MCF 10A (cell line): ENCODE measurements at regions not wholly inside any gene's neighbourhood (a gene's known extent, or its start where the extent isn't known, plus 50 kb on each side); places are given as distances from the start of the nearest gene placed in this dataset.

Experiments used
- BruUV-seq: library from RNA; stranded (reverse); fragments of 400-500 nt; replicated peaks from 2 replicates; lab custom pipeline; 2021; lab: Mats Ljungman, UMichigan
- CTCF ChIA-PET: fragments of 300-600 bp; sonication (Branson Sonifier 250); formaldehyde crosslinking; extraction: SDS; loops from one replicate; lab custom pipeline; 2021; ENCODE audit warnings: antibody characterized with exemption, inconsistent platforms; lab: Yijun Ruan, JAX
- POLR2A ChIA-PET: fragments of 300-600, 350-650 bp; sonication (Branson Sonifier 250); formaldehyde crosslinking; extraction: SDS; loops from one replicate; lab custom pipeline; 2020; ENCODE audit warnings: antibody characterized with exemption, inconsistent platforms; lab: Yijun Ruan, JAX
- DNase-seq: peaks from one replicate; pipeline ENCODE4 v3.0.0-alpha.2; 2018; ENCODE audit not compliant: unreplicated experiment
- H3K27ac Mint-ChIP-seq: one replicate; pipeline ENCODE4 v1.8.0; 2022; ENCODE audit warnings: mild to moderate bottlenecking, low read depth, mixed read lengths; ENCODE audit not compliant: unreplicated experiment
- H3K27me3 Mint-ChIP-seq: one replicate; pipeline ENCODE4 v1.8.0; 2022; ENCODE audit warnings: mixed read lengths; ENCODE audit not compliant: insufficient read depth, unreplicated experiment
- H3K36me3 Mint-ChIP-seq: one replicate; pipeline ENCODE4 v1.8.0; 2022; ENCODE audit warnings: mild to moderate bottlenecking, moderate library complexity, mixed read lengths; ENCODE audit not compliant: insufficient read depth, unreplicated experiment
- H3K4me1 Mint-ChIP-seq: one replicate; pipeline ENCODE4 v1.8.0; 2022; ENCODE audit warnings: mixed read lengths; ENCODE audit not compliant: insufficient read depth, unreplicated experiment
- H3K4me3 Mint-ChIP-seq: one replicate; pipeline ENCODE4 v1.8.0; 2022; ENCODE audit warnings: mild to moderate bottlenecking, moderate library complexity, mixed read lengths; ENCODE audit not compliant: unreplicated experiment
- H3K9me3 Mint-ChIP-seq: one replicate; pipeline ENCODE4 v1.8.0; 2022; ENCODE audit warnings: mixed read lengths; ENCODE audit not compliant: unreplicated experiment
- intact Hi-C: fragments of 100-400 bp; cut with micrococcal nuclease; formaldehyde crosslinking; loops from 2 replicates; pipeline ENCODE4 v1.14.1; 2022
- TF ChIP-seq, protein P1 (sequence below): fragments of 200-600 bp; IDR thresholded peaks from one replicate; pipeline ENCODE4 v1.8.0; 2022; ENCODE audit warnings: antibody characterized with exemption, mild to moderate bottlenecking; ENCODE audit not compliant: unreplicated experiment

DNA sequence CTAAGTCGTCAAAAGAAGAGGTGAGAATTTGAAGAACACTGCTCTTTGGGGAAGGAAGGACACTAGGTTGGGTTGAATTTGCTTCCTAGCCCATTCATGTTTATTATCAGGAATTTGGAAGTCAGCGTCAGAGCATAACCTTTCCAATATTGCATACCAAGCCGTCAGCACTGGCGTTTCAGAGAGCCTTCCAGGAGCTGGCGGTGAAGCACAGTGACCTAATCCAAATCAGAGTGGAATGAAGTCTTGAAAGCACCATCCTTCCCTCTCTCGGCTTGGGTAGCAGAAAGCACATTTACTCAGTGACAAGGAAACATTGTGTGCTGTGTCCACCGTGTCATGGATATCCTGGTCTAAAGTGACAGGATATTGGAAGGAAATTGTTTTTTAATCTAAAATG, 240.3 kb upstream of the PELI2 start:
- no peak for DNase-seq
- intact Hi-C loops = no loop called here
- Mint-ChIP-seq H3K4me3 (no peak overlapping the region), H3K36me3 (no peaks in the 10 kb centered on the region), H3K27me3 (no peaks in the 10 kb centered on the region), H3K27ac (no peak overlapping the region), H3K4me1 (peaks cover 10% of the 10 kb centered on the region), H3K9me3 (no peaks in the 10 kb centered on the region)
- TF ChIP-seq, protein P1, sequence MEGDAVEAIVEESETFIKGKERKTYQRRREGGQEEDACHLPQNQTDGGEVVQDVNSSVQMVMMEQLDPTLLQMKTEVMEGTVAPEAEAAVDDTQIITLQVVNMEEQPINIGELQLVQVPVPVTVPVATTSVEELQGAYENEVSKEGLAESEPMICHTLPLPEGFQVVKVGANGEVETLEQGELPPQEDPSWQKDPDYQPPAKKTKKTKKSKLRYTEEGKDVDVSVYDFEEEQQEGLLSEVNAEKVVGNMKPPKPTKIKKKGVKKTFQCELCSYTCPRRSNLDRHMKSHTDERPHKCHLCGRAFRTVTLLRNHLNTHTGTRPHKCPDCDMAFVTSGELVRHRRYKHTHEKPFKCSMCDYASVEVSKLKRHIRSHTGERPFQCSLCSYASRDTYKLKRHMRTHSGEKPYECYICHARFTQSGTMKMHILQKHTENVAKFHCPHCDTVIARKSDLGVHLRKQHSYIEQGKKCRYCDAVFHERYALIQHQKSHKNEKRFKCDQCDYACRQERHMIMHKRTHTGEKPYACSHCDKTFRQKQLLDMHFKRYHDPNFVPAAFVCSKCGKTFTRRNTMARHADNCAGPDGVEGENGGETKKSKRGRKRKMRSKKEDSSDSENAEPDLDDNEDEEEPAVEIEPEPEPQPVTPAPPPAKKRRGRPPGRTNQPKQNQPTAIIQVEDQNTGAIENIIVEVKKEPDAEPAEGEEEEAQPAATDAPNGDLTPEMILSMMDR = no peak
- ChIA-PET POLR2A (interaction anchor here (1.2 kb wide), 1 partner anchor 27 kb away, joined by 3 read pairs; no protein-coding TSS in a partner anchor), CTCF (no interaction called here)
- BruUV-seq = no TSS peak

DNA sequence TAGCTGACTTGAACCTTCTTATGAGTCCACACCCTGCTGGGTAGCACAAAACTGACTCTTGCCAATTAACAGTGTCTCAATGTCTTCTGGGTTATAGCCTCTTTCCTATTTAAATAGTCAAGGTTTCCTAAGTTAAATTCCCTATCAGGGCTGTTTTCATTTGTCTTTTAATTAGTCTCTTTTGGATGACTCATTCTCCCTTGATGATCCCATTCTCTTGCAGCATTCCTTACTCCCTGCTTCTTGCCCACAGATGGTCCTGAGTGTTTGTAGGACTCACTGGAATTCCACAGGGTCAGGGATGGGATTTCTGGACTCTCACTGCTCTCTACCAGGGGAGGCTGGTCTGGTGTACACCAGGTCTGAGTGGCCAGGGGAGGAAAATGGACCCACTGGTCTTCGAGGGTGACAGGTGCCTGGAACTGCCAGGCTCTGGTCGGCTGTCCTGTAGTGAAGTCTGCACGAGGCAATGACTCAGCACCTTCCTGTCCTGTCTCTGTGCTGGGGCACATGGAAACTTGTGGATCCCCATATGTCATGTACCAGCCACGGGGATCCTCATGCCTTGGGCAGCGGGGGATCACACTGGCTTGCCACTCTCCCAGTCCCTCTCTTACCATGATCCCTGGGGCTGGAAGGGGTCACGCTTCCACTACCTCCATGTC, 236.5 kb upstream of the PELI2 start:
- POLR2A ChIA-PET = interaction anchor here (0.7 to 0.9 kb wide), 2 partner anchors 71 to 87 kb away, joined by 3 to 4 read pairs; no protein-coding TSS in a partner anchor
- no TSS peak for BruUV-seq
- Mint-ChIP-seq H3K27ac (no peak overlapping the region), H3K9me3 (no peaks in the 10 kb centered on the region), H3K27me3 (no peaks in the 10 kb centered on the region), H3K4me3 (no peak overlapping the region), H3K36me3 (no peaks in the 10 kb centered on the region), H3K4me1 (peaks cover 25% of the 10 kb centered on the region)
- DNase-seq = peak; percentile 42
- CTCF ChIA-PET = interaction anchor here (0.6 to 1.0 kb wide), 4 partner anchors 150 to 668 kb away, joined by 3 to 4 read pairs (median 3); partner anchors contain the start of gene TBPL2
- intact Hi-C loops = no loop called here
- TF ChIP-seq, protein P1 = no peak

DNA sequence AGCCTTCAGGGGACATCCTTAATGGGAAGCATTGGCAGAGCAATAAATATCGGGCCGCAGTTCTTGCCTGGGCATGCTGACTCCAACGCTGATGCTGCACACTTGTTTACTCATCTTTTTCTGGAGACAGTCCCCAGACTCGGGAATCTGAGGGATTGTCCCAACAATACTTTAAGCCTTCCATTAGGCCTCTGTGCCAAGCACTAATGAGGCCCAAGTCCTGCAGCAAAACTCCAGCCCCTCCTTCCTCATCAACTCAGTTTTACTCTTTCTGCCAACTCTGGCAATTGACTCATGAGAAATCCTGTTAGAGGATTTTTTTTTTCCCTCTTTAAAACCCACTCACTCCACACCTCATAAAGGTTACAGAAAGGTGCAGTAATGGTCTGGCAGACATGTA, 233.4 kb upstream of the PELI2 start:
- peaks cover 32% of the 10 kb centered on the region for H3K4me1 Mint-ChIP-seq
- ChIA-PET POLR2A (interaction anchor here (1.0 kb wide), 3 partner anchors 16 to 81 kb away, joined by 3 to 4 read pairs (median 3); no protein-coding TSS in a partner anchor), CTCF (interaction anchor here (1.0 to 1.3 kb wide), 4 partner anchors 18 to 153 kb away, joined by 3 to 5 read pairs (median 4); no protein-coding TSS in a partner anchor)
- no peaks in the 10 kb centered on the region for H3K36me3 Mint-ChIP-seq
- no peaks in the 10 kb centered on the region for H3K27me3 Mint-ChIP-seq
- no peak overlapping the region for H3K4me3 Mint-ChIP-seq
- TF ChIP-seq, protein P1 = no peak
- peak overlapping the region; percentile 55 for H3K27ac Mint-ChIP-seq
- intact Hi-C loops = no loop called here
- DNase-seq = peak; percentile 82
- no TSS peak for BruUV-seq
- H3K9me3 Mint-ChIP-seq = no peaks in the 10 kb centered on the region

DNA sequence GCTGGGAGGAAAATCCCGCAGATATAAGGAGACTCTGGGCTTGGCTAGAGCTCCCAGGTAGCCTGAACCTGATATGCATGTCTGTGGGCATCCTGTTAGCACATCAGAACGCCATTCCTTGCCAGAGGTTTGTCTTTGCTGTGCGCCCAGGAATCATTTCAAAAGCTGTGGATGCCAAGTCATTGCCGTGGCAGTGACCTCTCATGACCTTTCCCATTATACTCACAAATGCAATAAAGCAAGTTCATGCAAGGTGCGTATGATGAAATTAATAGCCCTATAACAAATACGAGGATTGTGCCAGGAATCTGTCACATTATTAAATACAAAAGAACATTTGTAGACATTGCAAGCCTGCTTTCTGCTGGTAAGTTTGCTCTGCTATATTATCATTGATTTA, 229.1 kb upstream of the PELI2 start:
- intact Hi-C loops = no loop called here
- Mint-ChIP-seq H3K27ac (no peak overlapping the region), H3K36me3 (peaks cover 7% of the 10 kb centered on the region), H3K9me3 (no peaks in the 10 kb centered on the region), H3K4me3 (no peak overlapping the region), H3K4me1 (peaks cover 22% of the 10 kb centered on the region), H3K27me3 (no peaks in the 10 kb centered on the region)
- peak; percentile 94 for DNase-seq
- BruUV-seq = no TSS peak
- CTCF ChIA-PET = interaction anchor here (0.6 to 0.7 kb wide), 3 partner anchors 36 to 1928 kb away, joined by 3 read pairs; no protein-coding TSS in a partner anchor
- POLR2A ChIA-PET = interaction anchor here (0.6 to 2.5 kb wide), 7 partner anchors 38 to 489 kb away, joined by 3 to 14 read pairs (median 4); no protein-coding TSS in a partner anchor
- TF ChIP-seq, protein P1 = no peak
